GM21367 (cell line): ENCODE measurements at regions not wholly inside any gene's neighbourhood (a gene's known extent, or its start where the extent isn't known, plus 50 kb on each side); places are given as distances from the start of the nearest gene placed in this dataset.
"Not testable (repeated sequence)": the region's sequence is repeated elsewhere in the genome, so short reads cannot be mapped to it uniquely, and the experiment has no call there.

Experiments
- ATAC-seq: cut with Tn5 transposase; IDR thresholded peaks from one replicate; pipeline ENCODE4 v1.9.1; 2021; ENCODE audit not compliant: unreplicated experiment

DNA sequence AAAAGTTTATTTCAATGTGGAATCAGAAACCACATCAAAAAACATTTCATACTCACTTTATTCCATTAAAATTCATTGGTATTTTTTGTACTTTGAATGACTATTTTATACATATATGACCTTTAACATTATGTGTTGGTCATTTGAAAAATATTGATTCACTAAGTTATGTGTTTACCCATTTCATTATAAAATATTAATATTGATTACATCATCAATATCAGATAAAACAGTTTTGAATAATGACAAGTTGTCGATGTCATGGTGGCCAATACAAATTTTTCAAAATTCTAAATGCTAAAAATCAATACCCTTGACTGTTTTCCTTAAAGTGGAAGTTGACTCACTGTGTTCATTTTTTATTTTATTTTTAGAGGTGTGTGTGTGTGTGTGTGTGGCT lies 239.7 kb upstream of the ROBO1 start:
- no peak for ATAC-seq

DNA sequence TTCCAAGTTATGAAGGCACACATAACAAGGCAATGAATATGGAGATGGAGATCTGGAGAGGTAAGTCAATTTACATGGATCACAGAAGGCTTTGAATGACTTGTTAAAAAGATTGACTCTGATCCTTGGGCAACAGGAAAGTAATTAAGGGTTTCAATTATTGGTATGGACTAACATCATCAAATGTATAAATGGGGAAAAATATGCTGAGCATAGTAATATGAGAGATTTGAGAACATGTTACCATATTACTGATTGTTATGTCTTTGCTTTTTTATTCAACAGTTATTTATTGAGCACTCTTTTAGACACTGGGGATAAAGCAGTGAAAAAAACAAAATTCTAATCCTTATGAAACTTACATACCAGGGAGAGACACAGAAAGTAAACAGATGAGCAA lies 238.5 kb upstream of the ROBO1 start:
- no peak for ATAC-seq

DNA sequence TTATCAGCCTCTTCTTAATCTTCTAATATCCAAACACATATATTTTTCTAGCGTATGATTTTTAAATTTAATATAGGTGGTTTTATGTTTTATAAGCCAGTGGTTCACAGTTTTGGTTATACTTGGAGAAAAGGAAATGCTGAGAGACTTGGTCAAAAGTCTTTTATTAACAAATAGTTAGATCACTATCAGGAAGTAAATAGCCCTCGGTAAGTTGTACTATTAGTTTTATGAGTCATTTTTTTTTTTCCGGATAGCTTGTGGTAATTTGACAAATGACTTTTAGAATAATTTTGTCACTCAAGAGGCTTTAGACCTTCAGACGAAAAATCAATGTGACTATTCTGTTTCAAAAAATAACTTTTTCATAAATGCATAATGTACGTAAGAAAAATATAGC lies 232.2 kb upstream of the ROBO1 start:
- ATAC-seq = no peak

DNA sequence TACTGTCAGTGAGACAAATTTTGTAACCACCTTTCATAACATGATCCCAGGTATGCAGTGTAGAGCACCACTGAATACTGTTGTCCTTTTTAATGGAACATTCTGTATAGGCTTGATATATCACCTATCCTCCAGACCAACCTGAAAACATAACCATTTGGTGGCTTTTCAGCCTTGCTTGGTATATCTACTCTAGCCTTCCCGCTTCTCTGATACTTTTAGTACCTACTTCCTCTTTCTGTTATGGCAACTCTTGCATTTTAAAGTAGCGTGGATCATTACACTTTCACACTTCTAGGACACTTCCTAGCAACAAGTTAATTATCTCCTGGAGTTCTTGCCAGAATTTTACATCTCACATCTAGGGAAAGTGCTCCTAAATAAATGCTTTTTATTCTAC lies 226.6 kb upstream of the ROBO1 start:
- ATAC-seq = peak; percentile 37

DNA sequence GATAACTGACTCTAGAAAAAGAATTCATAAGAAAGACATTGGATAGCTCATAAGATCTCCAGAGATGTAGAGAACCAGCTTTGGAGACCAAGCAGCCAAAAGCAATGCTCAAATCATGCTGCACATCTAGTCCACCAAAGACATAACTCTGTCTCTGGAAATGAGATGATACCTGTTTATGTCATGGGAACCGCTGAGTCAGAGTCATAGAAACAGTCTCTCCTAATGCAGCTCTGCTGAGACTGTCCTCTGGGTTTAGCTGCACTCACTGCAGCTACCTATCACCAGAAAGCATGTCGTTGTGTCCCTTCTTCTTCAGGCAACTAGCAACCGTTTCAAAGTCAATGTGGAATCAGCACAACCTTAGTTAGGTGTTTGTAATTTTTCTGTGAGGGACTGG lies 218.5 kb upstream of the ROBO1 start:
- ATAC-seq = no peak

DNA sequence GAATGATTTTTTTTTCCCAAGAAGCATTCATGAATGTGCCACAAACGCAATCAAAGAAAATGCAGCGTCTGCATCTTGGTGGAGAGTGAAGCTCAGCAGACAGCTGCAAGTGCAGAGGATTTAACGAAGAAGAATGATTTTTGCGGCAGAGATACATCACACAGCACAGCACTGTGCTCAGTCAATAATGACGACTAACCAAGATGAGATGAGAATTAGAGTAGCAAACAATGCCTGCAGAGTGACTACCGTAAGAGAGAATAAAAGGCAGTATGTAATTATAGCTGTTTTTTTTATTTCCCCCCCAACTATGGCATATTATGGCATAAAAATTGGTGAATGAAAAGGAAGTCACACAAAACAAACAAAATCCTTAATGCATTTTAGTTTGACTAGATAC lies 218.0 kb upstream of the ROBO1 start:
- ATAC-seq = no peak

DNA sequence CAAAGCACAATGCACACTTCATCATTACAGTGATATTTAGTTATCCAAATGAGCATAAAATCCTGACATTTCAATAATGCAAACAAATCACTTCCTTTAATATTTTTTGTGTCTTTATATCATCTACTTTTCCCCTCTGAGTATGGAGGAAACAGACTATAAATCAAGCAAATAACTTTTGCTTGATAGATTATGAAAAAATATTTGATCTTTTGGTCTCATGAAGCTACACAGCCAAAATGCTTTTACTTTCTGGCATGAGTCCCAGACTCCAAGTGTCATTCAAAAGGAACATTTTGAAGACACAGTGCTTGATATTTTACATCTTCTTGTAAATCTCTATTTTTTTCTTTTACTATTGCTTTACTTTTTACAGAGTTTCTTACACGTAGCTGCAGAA lies 215.3 kb upstream of the ROBO1 start:
- ATAC-seq = no peak

DNA sequence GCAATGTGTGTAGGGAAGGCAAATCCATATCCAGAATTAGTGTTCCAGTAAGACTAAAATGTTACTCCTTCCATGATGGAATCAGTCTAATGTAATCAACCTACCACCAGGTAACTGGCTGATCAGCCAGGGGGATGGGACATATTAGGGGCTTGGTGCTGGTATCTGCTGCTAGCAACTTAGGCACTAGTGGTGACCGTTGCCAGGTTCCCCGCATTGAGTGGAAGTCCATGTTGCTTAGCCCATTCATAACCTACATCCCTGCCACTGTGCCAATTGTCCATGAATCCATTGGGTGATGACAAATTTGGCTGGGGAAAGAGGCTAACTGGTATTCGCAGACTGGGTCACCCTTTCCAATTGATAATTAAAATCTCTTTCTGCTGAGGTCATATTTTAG lies 212.2 kb upstream of the ROBO1 start:
- no peak for ATAC-seq

DNA sequence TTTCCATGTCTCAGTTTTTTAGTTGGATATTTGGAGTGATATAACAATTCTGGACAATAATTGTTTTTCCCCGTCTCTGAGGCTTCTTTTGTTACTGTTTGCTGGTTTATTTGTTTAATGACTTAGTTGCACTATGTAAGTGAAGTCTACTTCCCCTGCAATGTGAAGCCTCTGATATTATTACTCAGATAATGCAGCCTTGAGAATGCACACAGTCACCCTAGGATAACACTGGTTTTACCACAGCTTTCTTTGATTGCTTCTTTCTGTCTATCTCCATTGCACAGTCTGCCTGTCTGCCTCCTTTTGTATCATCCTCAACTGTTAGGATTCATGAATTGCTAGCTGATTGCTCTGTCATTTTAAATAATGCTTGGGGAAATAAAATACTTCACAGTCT lies 208.7 kb upstream of the ROBO1 start:
- no peak for ATAC-seq

DNA sequence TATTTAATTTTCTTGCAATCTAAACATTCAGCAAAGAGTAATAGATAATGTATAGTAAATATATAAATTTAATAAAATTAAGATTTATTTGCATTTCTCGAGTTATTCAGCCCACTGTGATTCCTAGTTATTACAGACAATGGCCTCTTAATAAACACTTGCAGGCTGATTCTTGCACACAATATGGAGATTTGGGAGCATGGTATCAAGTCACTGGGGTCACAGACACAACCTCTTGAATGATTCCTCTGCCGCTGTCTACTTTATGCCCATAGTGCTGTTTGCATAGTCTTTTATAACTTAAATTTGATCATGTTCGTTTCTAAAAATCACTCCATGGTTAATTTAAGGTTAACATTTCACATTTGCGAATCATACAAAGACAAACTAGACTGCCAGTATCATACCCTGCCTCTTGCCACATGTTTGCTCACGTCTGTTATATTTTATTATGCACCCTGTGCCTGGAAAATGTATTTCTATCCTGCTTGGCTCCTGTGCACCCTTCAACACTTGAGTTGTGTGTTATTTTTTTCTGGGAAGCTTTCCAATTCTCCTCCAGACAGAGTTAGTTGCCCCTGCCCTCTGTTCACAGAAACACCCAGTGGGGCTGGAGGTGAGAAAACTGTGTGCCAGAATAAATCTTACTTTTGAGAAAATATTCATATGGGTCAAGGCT lies 206.3 kb upstream of the ROBO1 start:
- ATAC-seq = no peak

DNA sequence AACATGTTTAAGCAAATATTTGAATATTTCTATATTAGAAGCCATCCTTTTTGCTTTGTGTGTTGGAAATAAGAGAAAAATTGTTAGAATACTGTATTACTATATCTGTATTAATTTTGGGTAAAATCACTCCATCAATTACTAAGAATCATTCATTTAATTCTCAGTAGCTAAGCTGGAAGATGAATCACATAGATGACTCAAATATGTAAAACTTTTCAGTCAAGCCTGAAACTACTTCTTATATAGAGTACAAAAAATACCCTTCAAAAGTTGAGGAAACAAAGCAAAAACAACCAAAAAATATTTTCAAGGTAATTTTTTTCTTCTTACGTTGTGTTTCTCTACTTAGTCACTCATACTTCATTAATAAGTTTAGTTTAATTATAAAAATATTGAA lies 205.7 kb upstream of the ROBO1 start:
- no peak for ATAC-seq

DNA sequence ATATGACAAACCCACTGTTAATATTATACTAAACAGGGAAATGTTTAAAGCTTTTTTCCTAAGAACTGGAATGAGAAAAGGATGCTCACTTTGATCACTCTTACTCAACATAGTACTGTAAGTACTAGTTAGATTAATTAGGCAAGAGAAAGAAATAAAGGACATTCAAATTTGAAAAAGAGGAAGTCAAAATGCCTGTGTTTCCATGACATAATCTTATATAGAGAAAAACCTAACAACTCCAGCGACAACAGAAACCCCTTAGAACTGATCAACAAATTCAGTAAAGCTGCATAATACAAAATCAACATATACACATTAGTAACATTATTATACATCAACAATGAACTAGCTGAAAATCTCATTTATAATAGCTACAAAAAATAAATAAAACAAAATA lies 200.6 kb upstream of the ROBO1 start:
- no peak for ATAC-seq

DNA sequence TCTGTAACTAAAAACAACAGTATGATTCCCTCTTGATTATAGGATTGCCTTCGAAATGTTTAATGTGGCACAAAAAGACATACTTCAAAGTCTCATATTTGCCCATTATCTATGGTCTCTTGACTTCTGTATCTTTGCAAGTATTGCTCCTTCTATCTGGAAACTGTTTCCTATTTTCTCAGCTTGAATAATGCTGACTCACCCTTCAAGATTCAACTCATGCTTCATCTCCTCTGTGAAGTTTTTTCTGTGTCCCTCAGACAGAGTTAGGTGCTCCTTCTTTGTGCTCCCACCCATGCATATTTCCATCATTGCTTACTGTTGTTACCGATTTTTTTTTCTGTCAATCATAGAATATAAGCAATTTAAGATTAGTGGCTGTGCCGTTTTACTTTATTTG lies 192.8 kb upstream of the ROBO1 start:
- no peak for ATAC-seq

DNA sequence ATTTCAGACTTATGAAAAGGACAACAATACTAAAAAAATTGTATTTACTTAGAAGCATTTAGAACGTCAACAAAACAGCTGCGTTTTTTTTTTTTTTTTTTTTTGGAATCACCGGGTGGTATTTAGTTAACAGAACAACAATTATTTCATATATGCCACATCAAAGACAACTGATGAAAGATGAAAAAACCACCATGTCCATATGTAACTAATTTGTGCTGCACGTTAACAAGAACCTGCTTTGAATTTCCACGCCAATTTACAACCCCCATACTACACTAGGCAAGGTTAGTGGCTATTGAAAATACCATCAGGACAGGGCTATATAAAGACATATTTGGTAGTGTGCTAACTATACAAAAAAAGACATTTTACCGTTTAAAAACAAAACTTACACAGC lies 189.3 kb upstream of the ROBO1 start:
- ATAC-seq = no peak

DNA sequence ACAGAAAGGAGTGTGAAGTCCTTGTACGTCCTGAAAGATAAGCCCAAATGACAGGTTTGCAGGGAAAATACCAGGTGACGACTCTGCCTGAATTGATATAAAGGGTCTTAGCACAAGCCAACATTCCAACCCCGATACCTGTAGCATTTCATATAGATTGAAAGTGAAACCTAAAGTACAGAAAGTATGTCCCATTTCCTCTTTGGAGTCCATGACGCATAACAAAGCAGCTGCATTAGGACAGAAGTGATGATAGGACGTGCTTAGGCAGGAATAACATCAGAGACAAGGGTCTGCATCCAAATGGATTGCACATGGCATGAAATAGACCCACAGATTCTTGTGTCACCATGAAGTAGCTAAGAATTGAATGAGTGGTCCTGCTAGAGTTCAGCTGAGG lies 187.0 kb upstream of the ROBO1 start:
- ATAC-seq = no peak

DNA sequence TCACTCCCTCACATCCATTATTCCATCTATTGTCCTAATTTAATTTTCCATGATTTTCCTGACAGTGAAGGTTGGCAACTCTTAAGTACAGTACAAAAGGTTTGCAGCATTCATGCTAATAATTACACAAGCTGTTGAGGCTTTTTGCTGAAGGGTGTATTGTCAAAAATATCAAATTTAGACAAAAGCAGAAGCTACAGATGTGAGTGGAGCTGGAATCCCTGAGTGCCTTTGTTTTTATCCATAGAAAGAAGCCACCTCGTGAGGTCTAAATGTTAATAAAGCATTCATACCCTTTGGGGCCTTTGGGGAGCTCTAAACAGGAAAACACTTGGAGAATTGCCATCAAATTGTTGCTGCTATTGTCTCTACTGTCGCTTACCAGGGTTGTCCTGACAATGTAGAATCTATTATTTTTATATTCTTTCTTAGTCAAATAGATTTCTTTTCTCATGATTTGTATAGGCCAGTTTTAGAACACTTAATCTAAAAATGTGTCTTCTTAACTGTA lies 185.8 kb upstream of the ROBO1 start:
- no peak for ATAC-seq

DNA sequence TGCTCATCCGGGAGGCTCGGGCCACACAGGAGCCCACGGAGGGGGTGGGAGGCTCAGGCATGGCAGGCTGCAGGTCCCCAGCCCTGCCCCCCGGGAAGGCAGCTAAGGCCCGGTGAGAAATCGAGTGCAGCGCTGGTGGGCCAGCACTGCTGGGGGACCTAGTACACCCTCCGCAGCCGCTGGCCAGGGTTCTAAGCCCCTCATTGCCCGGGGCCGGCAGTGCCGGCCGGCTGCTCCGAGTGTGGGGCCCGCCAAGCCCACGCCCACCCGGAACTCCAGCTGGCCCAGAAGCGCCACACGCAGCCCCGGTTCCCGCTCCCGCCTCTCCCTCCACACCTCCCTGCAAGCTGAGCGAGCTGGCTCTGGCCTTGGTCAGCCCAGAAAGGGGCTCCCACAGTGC lies 183.6 kb upstream of the ROBO1 start:
- ATAC-seq = not testable (repeated sequence)

DNA sequence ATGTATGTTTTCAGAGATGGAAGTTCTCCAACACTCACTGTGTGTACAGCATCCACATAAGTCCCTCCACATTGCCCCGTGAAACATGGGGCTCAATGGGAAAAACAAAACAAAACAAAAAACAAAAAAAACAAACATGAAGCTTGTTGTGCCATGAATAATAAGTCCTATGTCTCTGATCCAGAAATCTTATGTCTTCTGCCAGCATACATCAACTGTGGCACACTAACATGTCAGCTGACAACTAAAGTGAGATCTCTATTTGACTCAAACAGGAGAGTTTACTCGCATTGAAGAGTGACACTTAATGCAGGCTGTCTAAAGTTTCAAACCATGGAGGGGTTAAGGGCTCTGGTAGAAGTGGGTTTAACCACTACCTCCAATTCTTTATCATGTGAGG lies 180.2 kb upstream of the ROBO1 start:
- ATAC-seq = no peak

DNA sequence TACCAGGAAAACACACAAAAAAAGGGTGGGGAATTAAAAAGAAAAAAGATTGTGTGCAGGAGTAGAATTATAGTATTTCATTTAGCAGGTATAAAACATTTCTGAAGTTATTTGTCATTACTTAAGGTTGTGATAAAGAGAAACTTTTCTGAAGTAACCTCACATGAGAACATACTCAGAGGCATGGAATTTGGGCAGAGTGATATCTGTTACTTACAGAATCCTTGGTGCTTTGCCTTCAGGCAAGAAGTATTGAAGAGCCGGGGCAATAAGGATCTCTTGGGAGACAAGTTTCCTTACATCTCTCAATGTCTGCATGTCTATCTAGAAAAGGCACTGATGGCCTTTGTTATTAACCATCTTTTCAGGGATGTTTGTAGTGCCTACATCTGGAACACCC lies 179.7 kb upstream of the ROBO1 start:
- ATAC-seq = no peak

DNA sequence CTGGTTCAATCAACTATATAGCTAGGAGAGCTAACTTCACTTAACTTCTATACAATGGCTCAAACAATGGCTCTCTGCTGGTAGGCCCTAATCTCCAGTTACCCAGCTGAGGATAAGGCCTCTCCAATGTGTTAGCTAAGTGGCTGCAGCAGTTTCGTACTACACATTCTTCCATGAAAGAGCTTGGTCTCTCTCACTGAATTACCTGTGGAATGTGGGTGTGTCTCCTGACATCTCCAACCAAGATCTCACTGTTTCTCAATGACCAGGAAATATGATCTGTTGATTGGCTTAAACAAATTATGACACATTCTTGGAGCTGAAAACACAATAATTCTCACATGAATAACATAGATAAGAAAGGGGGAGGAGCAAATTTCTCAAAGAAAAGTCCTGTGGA lies 169.8 kb upstream of the ROBO1 start:
- no peak for ATAC-seq

DNA sequence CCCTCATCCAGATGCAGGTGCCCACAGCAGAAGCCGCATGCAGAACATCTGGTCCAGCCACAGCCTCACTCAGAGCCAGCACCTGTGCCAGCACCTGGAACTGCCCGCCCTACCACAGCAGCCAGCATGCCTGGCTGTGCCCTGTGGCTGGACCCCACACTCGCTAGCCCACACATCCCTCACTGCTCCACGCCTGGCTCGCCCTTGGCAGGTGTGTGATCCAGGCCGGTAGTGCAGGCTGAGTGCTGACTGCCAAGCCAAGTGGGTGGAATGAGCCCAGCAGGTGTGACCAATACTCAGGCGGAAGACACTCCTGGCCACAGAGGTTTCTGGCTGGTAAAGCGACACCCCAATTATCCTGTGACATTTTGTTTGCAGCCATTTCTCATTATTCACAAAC lies 162.4 kb upstream of the ROBO1 start:
- ATAC-seq = no peak

DNA sequence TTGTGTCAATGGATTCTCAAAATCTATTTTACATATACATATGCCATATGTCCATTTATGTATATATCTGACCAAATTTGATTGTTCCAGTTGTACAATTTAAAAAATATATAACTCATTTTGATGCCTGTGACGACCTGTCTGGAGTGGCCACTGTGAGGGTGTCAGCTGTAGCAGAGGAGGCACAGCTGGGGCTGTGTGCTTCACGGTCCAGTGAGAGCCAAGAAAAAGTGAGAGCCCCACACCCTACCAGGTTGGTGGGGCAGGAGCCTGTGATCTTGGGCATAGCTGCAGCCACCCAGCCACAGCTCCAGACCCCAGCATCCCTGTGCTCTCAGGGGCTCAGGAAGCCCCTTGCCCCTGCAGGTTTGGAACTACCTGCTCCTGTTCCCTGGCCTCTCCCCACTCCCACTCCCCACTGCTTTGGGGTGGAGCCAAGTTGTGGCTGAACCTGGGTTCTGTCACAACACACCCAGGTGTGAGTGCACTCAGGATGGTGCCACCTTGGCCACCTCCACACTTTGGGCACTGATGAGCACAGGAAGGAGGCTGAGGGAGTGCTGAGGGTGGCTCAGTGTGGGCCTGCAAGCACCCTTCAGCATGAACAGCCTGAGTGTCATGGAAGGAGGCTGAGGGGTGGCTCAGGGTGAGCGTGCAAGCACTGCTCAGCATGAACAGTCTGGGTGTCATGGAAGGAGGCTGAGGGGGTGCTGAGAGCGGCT lies 161.1 kb upstream of the ROBO1 start:
- ATAC-seq = no peak

DNA sequence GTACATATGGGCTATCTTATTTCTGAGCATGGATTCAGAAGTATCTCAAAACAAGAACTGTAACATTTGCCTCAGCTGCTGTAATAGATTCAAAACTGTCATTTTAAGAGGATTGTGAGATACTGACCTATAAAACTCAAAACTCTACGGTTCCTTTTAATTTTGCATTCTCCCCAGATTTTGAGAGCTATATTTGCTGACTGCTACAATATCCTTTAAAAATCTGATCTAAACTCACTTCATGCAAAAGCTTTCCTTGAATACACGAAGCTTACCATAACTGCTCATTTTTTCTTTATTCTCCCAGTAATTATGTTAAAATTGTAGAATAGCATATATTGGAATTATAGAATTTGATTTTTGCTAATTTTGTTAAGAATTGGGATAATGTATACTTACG lies 158.7 kb upstream of the ROBO1 start:
- no peak for ATAC-seq
